Activated CD8-positive, alpha-beta T cell treated with anti-CD3 and anti-CD28 coated beads for 36 hours (primary cell): ENCODE measurements at regions not wholly inside any gene's neighbourhood (a gene's known extent, or its start where the extent isn't known, plus 50 kb on each side); places are given as distances from the start of the nearest gene placed in this dataset.
"Not testable (repeated sequence)": the region's sequence is repeated elsewhere in the genome, so short reads cannot be mapped to it uniquely, and the experiment has no call there.

Experiments
- ATAC-seq: fragments of 200-7000 bp; cut with Tn5 transposase; one replicate; pipeline ENCODE4 v1.10.0; 2021; ENCODE audit warnings: mild to moderate bottlenecking, moderate library complexity
- CTCF ChIA-PET: fragments of 350-600 bp; sonication (Branson Sonifier 250); formaldehyde crosslinking; loops from one replicate; lab custom pipeline; 2021; ENCODE audit warnings: antibody characterized with exemption; lab: Charles Lee
- POLR2A ChIA-PET: fragments of 350-600 bp; sonication (Branson Sonifier 250); formaldehyde crosslinking; loops from one replicate; lab custom pipeline; 2021; ENCODE audit warnings: antibody characterized with exemption; lab: Charles Lee
- DNase-seq: peaks from one replicate; pipeline ENCODE4 v3.0.0-alpha.2; 2020
- H3K27ac Mint-ChIP-seq: one replicate; pipeline ENCODE4 v1.8.0; 2021; ENCODE audit warnings: mild to moderate bottlenecking, mixed read lengths
- H3K27me3 Mint-ChIP-seq: one replicate; pipeline ENCODE4 v1.8.0; 2021; ENCODE audit warnings: mixed read lengths
- H3K36me3 Mint-ChIP-seq: one replicate; pipeline ENCODE4 v1.8.0; 2021; ENCODE audit warnings: low read depth, mixed read lengths
- H3K4me1 Mint-ChIP-seq: one replicate; pipeline ENCODE4 v1.8.0; 2021; ENCODE audit warnings: low read depth, mixed read lengths
- H3K4me3 Mint-ChIP-seq: one replicate; pipeline ENCODE4 v1.8.0; 2021; ENCODE audit warnings: mild to moderate bottlenecking, moderate library complexity, mixed read lengths
- H3K9me3 Mint-ChIP-seq: one replicate; pipeline ENCODE4 v1.8.0; 2021; ENCODE audit warnings: mixed read lengths
- intact Hi-C: fragments of 100-400 bp; cut with micrococcal nuclease; formaldehyde crosslinking; loops from one replicate; pipeline ENCODE4 v1.10.0; 2022
- TF ChIP-seq, protein P1 (sequence below): fragments of 200-600 bp; IDR thresholded peaks from one replicate; pipeline ENCODE4 v1.8.0; 2022; ENCODE audit warnings: antibody characterized with exemption, mild to moderate bottlenecking

GRCh38 chr1:4221107-4221506, 321.0 kb upstream of the C1orf174 start:
- TF ChIP-seq, protein P1, sequence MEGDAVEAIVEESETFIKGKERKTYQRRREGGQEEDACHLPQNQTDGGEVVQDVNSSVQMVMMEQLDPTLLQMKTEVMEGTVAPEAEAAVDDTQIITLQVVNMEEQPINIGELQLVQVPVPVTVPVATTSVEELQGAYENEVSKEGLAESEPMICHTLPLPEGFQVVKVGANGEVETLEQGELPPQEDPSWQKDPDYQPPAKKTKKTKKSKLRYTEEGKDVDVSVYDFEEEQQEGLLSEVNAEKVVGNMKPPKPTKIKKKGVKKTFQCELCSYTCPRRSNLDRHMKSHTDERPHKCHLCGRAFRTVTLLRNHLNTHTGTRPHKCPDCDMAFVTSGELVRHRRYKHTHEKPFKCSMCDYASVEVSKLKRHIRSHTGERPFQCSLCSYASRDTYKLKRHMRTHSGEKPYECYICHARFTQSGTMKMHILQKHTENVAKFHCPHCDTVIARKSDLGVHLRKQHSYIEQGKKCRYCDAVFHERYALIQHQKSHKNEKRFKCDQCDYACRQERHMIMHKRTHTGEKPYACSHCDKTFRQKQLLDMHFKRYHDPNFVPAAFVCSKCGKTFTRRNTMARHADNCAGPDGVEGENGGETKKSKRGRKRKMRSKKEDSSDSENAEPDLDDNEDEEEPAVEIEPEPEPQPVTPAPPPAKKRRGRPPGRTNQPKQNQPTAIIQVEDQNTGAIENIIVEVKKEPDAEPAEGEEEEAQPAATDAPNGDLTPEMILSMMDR, result no peak
- no peaks in the 10 kb centered on the region for H3K9me3 Mint-ChIP-seq
- H3K4me3 Mint-ChIP-seq, result no peak overlapping the region
- no peak for DNase-seq
- no peaks in the 10 kb centered on the region for H3K36me3 Mint-ChIP-seq
- no peaks in the 10 kb centered on the region for H3K4me1 Mint-ChIP-seq
- ChIA-PET CTCF (no interaction called here), POLR2A (no interaction called here)
- no peak overlapping the region for H3K27ac Mint-ChIP-seq
- intact Hi-C loops, result no loop called here
- peaks cover 2% of the 10 kb centered on the region for H3K27me3 Mint-ChIP-seq
- ATAC-seq, result no peak

- ATAC-seq (no peak), DNase-seq (no peak)
- no peak overlapping the region for H3K4me3 Mint-ChIP-seq
- peaks cover 3% of the 10 kb centered on the region for H3K27me3 Mint-ChIP-seq
- ChIA-PET CTCF (no interaction called here), POLR2A (no interaction called here)
- intact Hi-C loops, result no loop called here
- TF ChIP-seq, protein P1, result no peak
- no peaks in the 10 kb centered on the region for H3K9me3 Mint-ChIP-seq
- no peaks in the 10 kb centered on the region for H3K36me3 Mint-ChIP-seq
- H3K27ac Mint-ChIP-seq, result no peak overlapping the region
- no peaks in the 10 kb centered on the region for H3K4me1 Mint-ChIP-seq
Observed at GRCh38 chr1:4224684-4225467, 324.8 kb upstream of the C1orf174 start.

DNA sequence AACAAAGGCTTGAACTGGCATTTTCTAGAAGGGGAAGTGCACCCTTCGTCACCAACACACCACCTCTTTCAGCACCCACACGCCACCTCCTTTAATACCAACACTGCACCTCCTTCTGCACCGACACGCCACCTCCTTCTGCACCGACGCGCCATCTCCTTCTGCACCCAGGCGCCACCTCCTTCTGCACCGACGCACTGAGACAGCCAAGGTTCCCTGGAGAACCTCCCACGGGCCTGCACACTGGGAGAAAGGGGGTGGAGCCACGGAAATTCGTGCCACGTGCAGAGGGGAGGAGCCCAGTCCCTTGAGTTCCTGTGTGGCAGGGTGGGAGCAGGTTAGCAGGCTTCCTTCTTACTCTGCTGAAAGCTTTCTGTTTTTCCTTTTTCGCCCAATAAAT, 327.9 kb upstream of the C1orf174 start:
- Mint-ChIP-seq H3K27me3 (peaks cover 2% of the 10 kb centered on the region), H3K4me1 (no peaks in the 10 kb centered on the region), H3K4me3 (no peak overlapping the region), H3K9me3 (no peaks in the 10 kb centered on the region), H3K36me3 (no peaks in the 10 kb centered on the region), H3K27ac (no peak overlapping the region)
- no peak for DNase-seq
- POLR2A ChIA-PET, result no interaction called here
- TF ChIP-seq, protein P1, result no peak
- CTCF ChIA-PET, result no interaction called here
- intact Hi-C loops, result no loop called here
- ATAC-seq, result no peak

GRCh38 chr1:4253935-4254334, 353.9 kb upstream of the C1orf174 start:
- ChIA-PET POLR2A (interaction anchor here (0.6 kb wide), 1 partner anchor 240 kb away, joined by 3 read pairs; no protein-coding TSS in a partner anchor), CTCF (no interaction called here)
- H3K36me3 Mint-ChIP-seq, result peaks cover 4% of the 10 kb centered on the region
- peaks cover 14% of the 10 kb centered on the region for H3K27me3 Mint-ChIP-seq
- no peak overlapping the region for H3K4me3 Mint-ChIP-seq
- ATAC-seq (no peak), DNase-seq (no peak)
- H3K27ac Mint-ChIP-seq, result no peak overlapping the region
- TF ChIP-seq, protein P1, result no peak
- intact Hi-C loops, result no loop called here
- no peaks in the 10 kb centered on the region for H3K4me1 Mint-ChIP-seq
- H3K9me3 Mint-ChIP-seq, result peaks cover 16% of the 10 kb centered on the region

- Mint-ChIP-seq H3K27ac (no peak overlapping the region), H3K9me3 (peaks cover 19% of the 10 kb centered on the region), H3K4me1 (no peaks in the 10 kb centered on the region), H3K36me3 (peaks cover 4% of the 10 kb centered on the region), H3K27me3 (peaks cover 10% of the 10 kb centered on the region), H3K4me3 (no peak overlapping the region)
- TF ChIP-seq, protein P1, result no peak
- intact Hi-C loops, result no loop called here
- ATAC-seq, result no peak
- DNase-seq, result no peak
- ChIA-PET POLR2A (no interaction called here), CTCF (no interaction called here)
Observed at GRCh38 chr1:4256351-4256750, 356.3 kb upstream of the C1orf174 start.

DNA sequence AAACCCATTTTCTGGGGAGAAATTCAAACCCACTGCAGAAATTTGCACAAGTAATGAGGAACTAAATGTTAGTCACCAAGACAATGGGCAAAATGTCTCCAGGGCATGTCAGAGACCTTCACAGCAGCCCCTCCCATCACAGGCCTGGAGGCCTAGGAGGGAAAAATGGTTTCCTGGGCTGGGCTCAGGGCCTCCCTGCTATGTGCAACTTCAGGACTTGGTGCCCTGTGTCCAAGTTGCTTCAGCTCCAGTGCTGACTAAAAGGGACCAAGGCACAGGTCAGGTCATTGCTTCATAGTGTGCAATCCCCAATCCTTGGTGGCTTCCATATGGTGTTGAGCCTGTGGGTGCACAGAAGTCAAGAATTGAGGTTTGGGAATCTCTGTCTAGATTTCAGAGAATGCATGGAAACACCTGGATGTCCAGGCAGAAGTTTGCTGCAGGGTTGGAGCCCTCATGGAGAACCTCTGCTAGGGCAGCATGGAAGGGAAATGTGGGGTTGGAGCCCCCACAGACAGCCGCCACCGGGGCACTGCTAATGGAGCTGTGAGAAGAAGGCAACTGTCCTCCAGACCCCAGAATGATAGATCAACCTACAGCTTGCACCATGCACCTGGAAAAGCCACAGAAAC, 358.2 kb upstream of the C1orf174 start:
- H3K27ac Mint-ChIP-seq, H3K36me3 Mint-ChIP-seq, POLR2A ChIA-PET, H3K4me3 Mint-ChIP-seq, H3K4me1 Mint-ChIP-seq, DNase-seq, H3K27me3 Mint-ChIP-seq, CTCF ChIA-PET, intact Hi-C loops, ATAC-seq: not testable (repeated sequence)
- H3K9me3 Mint-ChIP-seq, result peaks cover 19% of the 10 kb centered on the region
